NT2/D1 (cell line): ENCODE measurements at regions not wholly inside any gene's neighbourhood (a gene's known extent, or its start where the extent isn't known, plus 50 kb on each side); places are given as distances from the start of the nearest gene placed in this dataset.

Experiments
- SUZ12 ChIP-seq: IDR thresholded peaks from 2 replicates; pipeline ENCODE4 v1.6.1; 2011; ENCODE audit not compliant: insufficient read length, insufficient read depth; ENCODE audit errors: extremely low read depth
- YY1 ChIP-seq: IDR thresholded peaks from 2 replicates; pipeline ENCODE4 v1.6.1; 2011; ENCODE audit not compliant: insufficient read length, insufficient read depth

DNA sequence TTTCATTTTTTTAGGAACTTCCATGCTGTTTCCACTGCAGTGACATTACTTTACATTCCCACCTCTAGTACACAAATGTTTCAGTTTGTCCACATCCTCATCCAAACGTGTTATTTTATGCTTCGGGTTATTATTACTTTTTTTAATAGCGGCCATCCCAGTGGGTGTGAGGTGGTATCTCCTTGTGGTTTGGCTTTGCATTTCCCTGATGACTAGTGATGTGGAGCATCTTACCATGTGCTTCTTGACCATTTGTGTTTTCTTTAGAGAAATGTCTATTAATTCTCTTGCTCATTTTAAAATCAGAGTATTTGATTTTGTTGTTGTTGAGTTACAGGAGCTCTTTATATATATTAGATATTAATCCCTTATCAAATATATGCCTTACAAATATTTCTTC is 70.3 kb upstream of the ANO1 start:
- no peak for TF ChIP-seq SUZ12
- no peak for TF ChIP-seq YY1
